ENCODE measurements at regions not wholly inside any gene's neighbourhood (a gene's known extent, or its start where the extent isn't known, plus 50 kb on each side); places are given as distances from the start of the nearest gene placed in this dataset.

GRCh38 chr6:145214570-145214969, 520.8 kb downstream of the EPM2A start:
- H3K9ac ChIP-seq (ENCODE audit: low read depth in 1 of 2, low read length in 2 of 2), result no peak overlapping the region
- H3K27ac ChIP-seq (ENCODE audit: low read depth in 2 of 2, low read length in 2 of 2), result no peak overlapping the region
- no peaks in the 10 kb centered on the region for H3K27me3 ChIP-seq (ENCODE audit: control insufficient read depth in 2 of 2, insufficient read depth in 2 of 2, low read length in 2 of 2)
- H3K4me3 ChIP-seq (ENCODE audit: low read length in 2 of 2), result no peak overlapping the region
- no peaks in the 10 kb centered on the region for H3K36me3 ChIP-seq (ENCODE audit: control insufficient read depth in 2 of 2, insufficient read depth in 2 of 2, low read length in 2 of 2)
- no peaks in the 10 kb centered on the region for H3K4me1 ChIP-seq (ENCODE audit: control insufficient read depth in 2 of 2, insufficient read depth in 2 of 2, low read length in 2 of 2)
- no peaks in the 10 kb centered on the region for H3K9me3 ChIP-seq (ENCODE audit: control insufficient read depth in 2 of 2, low read length in 2 of 2)

DNA sequence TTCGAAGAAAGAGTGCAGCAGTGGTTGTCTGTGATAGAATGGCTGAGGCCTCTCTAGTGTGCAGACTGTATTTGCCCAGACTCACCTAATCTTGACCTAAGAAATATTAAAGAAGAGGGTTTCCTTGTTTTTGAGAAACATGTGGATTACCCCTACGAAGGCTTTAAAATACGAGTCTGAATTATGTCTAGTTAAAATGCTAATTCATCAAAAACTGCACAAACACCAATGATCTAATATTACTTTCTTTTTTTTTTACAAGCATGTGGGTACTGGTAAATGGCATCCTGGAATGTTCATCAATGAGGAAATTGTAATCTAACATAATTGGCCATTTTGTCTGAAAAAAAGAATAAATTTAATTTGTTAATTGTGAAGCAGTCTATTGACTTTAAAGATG, 510.9 kb downstream of the EPM2A start:
- Histone ChIP-seq H3K4me1 (ENCODE audit: control insufficient read depth in 2 of 2, insufficient read depth in 2 of 2, low read length in 2 of 2) (no peaks in the 10 kb centered on the region), H3K9me3 (ENCODE audit: control insufficient read depth in 2 of 2, low read length in 2 of 2) (no peaks in the 10 kb centered on the region), H3K27ac (ENCODE audit: low read depth in 2 of 2, low read length in 2 of 2) (no peak overlapping the region)

DNA sequence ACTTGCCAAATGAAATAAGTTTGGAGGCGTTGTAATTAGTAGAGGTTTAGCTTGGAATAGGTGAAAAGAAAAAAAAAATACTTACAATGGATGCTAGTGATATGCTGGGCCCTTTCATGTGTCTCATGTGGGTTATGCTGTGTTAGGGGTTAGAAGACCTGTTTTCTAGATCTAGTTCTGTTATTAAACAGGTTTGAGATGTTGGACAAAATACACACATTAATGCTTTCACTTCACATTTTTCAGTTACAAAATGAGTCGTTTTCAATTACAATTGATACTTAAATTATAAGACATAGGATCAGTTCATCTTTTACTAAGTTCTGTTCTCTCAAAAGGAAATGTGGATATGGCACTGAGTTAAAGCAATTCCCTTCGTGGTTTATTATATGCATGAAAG, 509.8 kb downstream of the EPM2A start:
- H3K9me3 ChIP-seq (ENCODE audit: control insufficient read depth in 2 of 2, low read length in 2 of 2), result no peaks in the 10 kb centered on the region
- H3K27ac ChIP-seq (ENCODE audit: low read depth in 2 of 2, low read length in 2 of 2), result no peak overlapping the region
- no peak overlapping the region for H3K9ac ChIP-seq (ENCODE audit: low read depth in 1 of 2, low read length in 2 of 2)
- H3K27me3 ChIP-seq (ENCODE audit: control insufficient read depth in 2 of 2, insufficient read depth in 2 of 2, low read length in 2 of 2), result no peaks in the 10 kb centered on the region
- H3K4me3 ChIP-seq (ENCODE audit: low read length in 2 of 2), result no peak overlapping the region
- H3K36me3 ChIP-seq (ENCODE audit: control insufficient read depth in 2 of 2, insufficient read depth in 2 of 2, low read length in 2 of 2), result no peaks in the 10 kb centered on the region
- H3K4me1 ChIP-seq (ENCODE audit: control insufficient read depth in 2 of 2, insufficient read depth in 2 of 2, low read length in 2 of 2), result no peaks in the 10 kb centered on the region

More for the DNA sequence above, 510.9 kb downstream of the EPM2A start:
- Histone ChIP-seq H3K27me3 (ENCODE audit: control insufficient read depth in 2 of 2, insufficient read depth in 2 of 2, low read length in 2 of 2) (no peaks in the 10 kb centered on the region), H3K36me3 (ENCODE audit: control insufficient read depth in 2 of 2, insufficient read depth in 2 of 2, low read length in 2 of 2) (no peaks in the 10 kb centered on the region), H3K4me3 (ENCODE audit: low read length in 2 of 2) (no peak overlapping the region), H3K9ac (ENCODE audit: low read depth in 1 of 2, low read length in 2 of 2) (no peak overlapping the region)

DNA sequence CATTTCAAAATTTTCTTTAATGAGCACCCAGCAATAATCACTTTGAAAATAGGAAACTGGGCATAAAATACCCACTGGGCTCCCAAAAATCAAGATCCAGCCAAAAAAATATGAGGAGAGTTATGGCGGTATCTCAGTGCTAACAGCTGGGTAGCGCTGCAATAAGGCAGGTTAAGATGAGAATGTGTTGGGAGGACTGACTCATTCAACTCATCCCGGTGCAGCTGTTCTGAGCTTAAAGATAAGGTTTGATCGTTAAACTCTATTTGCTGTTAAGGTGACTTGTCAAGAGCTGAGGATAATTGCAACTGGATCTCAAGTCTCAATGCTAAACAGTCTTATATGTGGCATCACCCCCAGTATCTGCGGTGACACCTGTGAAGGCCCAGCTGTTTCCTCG, 507.7 kb downstream of the EPM2A start:
- Histone ChIP-seq H3K27me3 (ENCODE audit: control insufficient read depth in 2 of 2, insufficient read depth in 2 of 2, low read length in 2 of 2) (no peaks in the 10 kb centered on the region), H3K27ac (ENCODE audit: low read depth in 2 of 2, low read length in 2 of 2) (no peak overlapping the region), H3K9me3 (ENCODE audit: control insufficient read depth in 2 of 2, low read length in 2 of 2) (no peaks in the 10 kb centered on the region), H3K4me1 (ENCODE audit: control insufficient read depth in 2 of 2, insufficient read depth in 2 of 2, low read length in 2 of 2) (no peaks in the 10 kb centered on the region), H3K4me3 (ENCODE audit: low read length in 2 of 2) (no peak overlapping the region), H3K36me3 (ENCODE audit: control insufficient read depth in 2 of 2, insufficient read depth in 2 of 2, low read length in 2 of 2) (no peaks in the 10 kb centered on the region), H3K9ac (ENCODE audit: low read depth in 1 of 2, low read length in 2 of 2) (no peak overlapping the region)

GRCh38 chr6:145228962-145229582, 506.2 kb downstream of the EPM2A start:
- H3K27me3 ChIP-seq (ENCODE audit: control insufficient read depth in 2 of 2, insufficient read depth in 2 of 2, low read length in 2 of 2), result no peaks in the 10 kb centered on the region
- no peak overlapping the region for H3K27ac ChIP-seq (ENCODE audit: low read depth in 2 of 2, low read length in 2 of 2)
- H3K4me3 ChIP-seq (ENCODE audit: low read length in 2 of 2), result no peak overlapping the region
- no peaks in the 10 kb centered on the region for H3K36me3 ChIP-seq (ENCODE audit: control insufficient read depth in 2 of 2, insufficient read depth in 2 of 2, low read length in 2 of 2)
- H3K4me1 ChIP-seq (ENCODE audit: control insufficient read depth in 2 of 2, insufficient read depth in 2 of 2, low read length in 2 of 2), result no peaks in the 10 kb centered on the region
- no peaks in the 10 kb centered on the region for H3K9me3 ChIP-seq (ENCODE audit: control insufficient read depth in 2 of 2, low read length in 2 of 2)
- no peak overlapping the region for H3K9ac ChIP-seq (ENCODE audit: low read depth in 1 of 2, low read length in 2 of 2)

DNA sequence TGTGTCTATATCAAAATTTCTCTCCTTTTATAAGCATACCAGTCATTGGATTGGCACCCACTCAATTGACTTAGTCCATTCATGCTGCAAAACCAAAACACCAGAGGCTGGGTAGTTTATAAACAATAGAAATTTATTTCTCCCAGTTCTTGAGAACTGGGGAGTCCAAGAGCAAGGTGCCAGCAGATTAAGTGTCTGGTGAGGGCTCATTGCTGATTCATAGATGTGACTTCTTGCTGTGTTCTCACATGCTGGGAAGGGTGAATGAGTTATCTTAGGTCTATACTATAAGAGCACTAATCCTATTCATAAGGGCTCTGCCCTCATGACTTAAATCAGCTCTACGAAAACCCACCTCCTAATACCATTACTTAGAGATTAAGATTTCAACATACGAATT, 501.4 kb downstream of the EPM2A start:
- Histone ChIP-seq H3K27ac (ENCODE audit: low read depth in 2 of 2, low read length in 2 of 2) (no peak overlapping the region), H3K4me3 (ENCODE audit: low read length in 2 of 2) (no peak overlapping the region), H3K27me3 (ENCODE audit: control insufficient read depth in 2 of 2, insufficient read depth in 2 of 2, low read length in 2 of 2) (no peaks in the 10 kb centered on the region), H3K9me3 (ENCODE audit: control insufficient read depth in 2 of 2, low read length in 2 of 2) (no peaks in the 10 kb centered on the region), H3K9ac (ENCODE audit: low read depth in 1 of 2, low read length in 2 of 2) (no peak overlapping the region), H3K36me3 (ENCODE audit: control insufficient read depth in 2 of 2, insufficient read depth in 2 of 2, low read length in 2 of 2) (no peaks in the 10 kb centered on the region), H3K4me1 (ENCODE audit: control insufficient read depth in 2 of 2, insufficient read depth in 2 of 2, low read length in 2 of 2) (no peaks in the 10 kb centered on the region)

GRCh38 chr6:145235207-145235606, 500.1 kb downstream of the EPM2A start:
- Histone ChIP-seq H3K27ac (ENCODE audit: low read depth in 2 of 2, low read length in 2 of 2) (no peak overlapping the region), H3K4me1 (ENCODE audit: control insufficient read depth in 2 of 2, insufficient read depth in 2 of 2, low read length in 2 of 2) (no peaks in the 10 kb centered on the region), H3K27me3 (ENCODE audit: control insufficient read depth in 2 of 2, insufficient read depth in 2 of 2, low read length in 2 of 2) (no peaks in the 10 kb centered on the region), H3K4me3 (ENCODE audit: low read length in 2 of 2) (no peak overlapping the region), H3K36me3 (ENCODE audit: control insufficient read depth in 2 of 2, insufficient read depth in 2 of 2, low read length in 2 of 2) (no peaks in the 10 kb centered on the region), H3K9me3 (ENCODE audit: control insufficient read depth in 2 of 2, low read length in 2 of 2) (no peaks in the 10 kb centered on the region), H3K9ac (ENCODE audit: low read depth in 1 of 2, low read length in 2 of 2) (no peak overlapping the region)

DNA sequence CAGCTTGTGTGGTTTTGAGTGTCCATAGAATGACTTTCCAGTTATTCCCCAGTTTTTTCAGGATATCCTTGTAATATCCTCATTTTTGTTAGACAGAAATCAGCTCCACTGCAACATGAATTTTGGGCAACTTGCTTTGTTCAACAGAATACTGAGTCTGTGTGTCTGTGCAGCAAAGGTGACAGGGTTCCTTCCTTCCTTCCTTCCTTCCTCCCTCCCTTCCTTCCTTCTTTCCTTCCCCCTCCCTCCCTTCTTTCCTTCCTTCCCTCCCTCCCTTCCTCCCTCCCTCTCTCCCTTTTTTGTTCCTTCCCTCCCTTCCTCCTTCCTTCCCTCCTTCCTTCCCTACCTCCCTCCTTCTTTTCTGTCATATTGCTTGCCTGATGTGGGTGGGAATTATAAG, 496.5 kb downstream of the EPM2A start:
- Histone ChIP-seq H3K4me1 (ENCODE audit: control insufficient read depth in 2 of 2, insufficient read depth in 2 of 2, low read length in 2 of 2) (no peaks in the 10 kb centered on the region), H3K27me3 (ENCODE audit: control insufficient read depth in 2 of 2, insufficient read depth in 2 of 2, low read length in 2 of 2) (no peaks in the 10 kb centered on the region), H3K36me3 (ENCODE audit: control insufficient read depth in 2 of 2, insufficient read depth in 2 of 2, low read length in 2 of 2) (no peaks in the 10 kb centered on the region), H3K4me3 (ENCODE audit: low read length in 2 of 2) (no peak overlapping the region), H3K9ac (ENCODE audit: low read depth in 1 of 2, low read length in 2 of 2) (no peak overlapping the region), H3K9me3 (ENCODE audit: control insufficient read depth in 2 of 2, low read length in 2 of 2) (no peaks in the 10 kb centered on the region), H3K27ac (ENCODE audit: low read depth in 2 of 2, low read length in 2 of 2) (no peak overlapping the region)

DNA sequence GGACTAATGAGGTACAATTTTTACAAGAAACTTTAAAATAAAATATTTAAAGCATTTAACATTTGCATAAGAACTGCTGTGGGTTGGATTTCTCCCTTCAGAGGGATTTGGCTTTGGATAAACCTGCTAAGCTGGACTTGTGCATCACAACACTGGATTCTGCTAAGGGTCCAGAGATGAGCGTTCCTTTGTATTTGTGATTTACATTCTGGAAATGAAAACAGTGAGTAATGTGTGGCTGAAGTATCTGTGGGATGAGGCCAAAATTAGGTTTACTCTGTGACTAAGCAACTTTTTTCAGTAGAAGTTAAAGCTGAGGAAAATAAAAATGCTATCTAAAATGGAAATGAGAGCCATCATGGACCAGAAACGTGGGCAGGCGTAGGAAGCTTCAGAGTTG, 494.3 kb downstream of the EPM2A start:
- Histone ChIP-seq H3K9ac (ENCODE audit: low read depth in 1 of 2, low read length in 2 of 2) (no peak overlapping the region), H3K4me1 (ENCODE audit: control insufficient read depth in 2 of 2, insufficient read depth in 2 of 2, low read length in 2 of 2) (no peaks in the 10 kb centered on the region), H3K27me3 (ENCODE audit: control insufficient read depth in 2 of 2, insufficient read depth in 2 of 2, low read length in 2 of 2) (no peaks in the 10 kb centered on the region), H3K36me3 (ENCODE audit: control insufficient read depth in 2 of 2, insufficient read depth in 2 of 2, low read length in 2 of 2) (no peaks in the 10 kb centered on the region), H3K27ac (ENCODE audit: low read depth in 2 of 2, low read length in 2 of 2) (no peak overlapping the region), H3K4me3 (ENCODE audit: low read length in 2 of 2) (no peak overlapping the region), H3K9me3 (ENCODE audit: control insufficient read depth in 2 of 2, low read length in 2 of 2) (no peaks in the 10 kb centered on the region)

DNA sequence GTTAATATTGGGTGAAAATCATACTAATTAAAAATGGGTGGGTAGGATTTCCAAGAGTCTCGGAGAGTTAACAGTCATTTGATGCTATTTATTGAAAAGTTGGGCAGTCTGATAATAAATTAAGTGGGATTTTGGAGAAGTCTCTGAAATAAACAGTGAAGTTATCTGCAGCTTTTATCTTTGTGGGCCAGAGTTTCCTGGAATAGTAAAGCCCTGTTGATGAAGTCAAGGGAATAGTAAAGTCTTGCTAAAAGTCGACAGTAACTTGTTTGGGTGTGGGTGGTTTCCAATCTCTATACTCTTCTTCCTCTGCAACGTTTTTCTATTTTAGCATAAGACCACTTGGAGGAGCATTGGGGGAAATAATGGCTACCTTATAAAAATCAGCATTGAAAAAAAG, 493.6 kb downstream of the EPM2A start:
- no peaks in the 10 kb centered on the region for H3K36me3 ChIP-seq (ENCODE audit: control insufficient read depth in 2 of 2, insufficient read depth in 2 of 2, low read length in 2 of 2)

More for the DNA sequence above, 493.6 kb downstream of the EPM2A start:
- Histone ChIP-seq H3K4me3 (ENCODE audit: low read length in 2 of 2) (no peak overlapping the region), H3K27me3 (ENCODE audit: control insufficient read depth in 2 of 2, insufficient read depth in 2 of 2, low read length in 2 of 2) (no peaks in the 10 kb centered on the region), H3K27ac (ENCODE audit: low read depth in 2 of 2, low read length in 2 of 2) (no peak overlapping the region), H3K9me3 (ENCODE audit: control insufficient read depth in 2 of 2, low read length in 2 of 2) (no peaks in the 10 kb centered on the region), H3K9ac (ENCODE audit: low read depth in 1 of 2, low read length in 2 of 2) (no peak overlapping the region), H3K4me1 (ENCODE audit: control insufficient read depth in 2 of 2, insufficient read depth in 2 of 2, low read length in 2 of 2) (no peaks in the 10 kb centered on the region)

Measured in mucosa of rectum (tissue), 2 donors.